Kidney epithelial cell (primary cell): ENCODE measurements at regions not wholly inside any gene's neighbourhood (a gene's known extent, or its start where the extent isn't known, plus 50 kb on each side); places are given as distances from the start of the nearest gene placed in this dataset.

Experiments used
- DNase-seq: peaks from one replicate; pipeline ENCODE4 v3.0.0-alpha.2; 2010; ENCODE audit warnings: low read depth
- H3K27me3 ChIP-seq: 2 replicates; pipeline ENCODE4 v1.6.0; 2011; ENCODE audit warnings: low read length; ENCODE audit not compliant: control insufficient read depth, insufficient read depth
- H3K36me3 ChIP-seq: 2 replicates; pipeline ENCODE4 v1.5.1; 2011; ENCODE audit warnings: low read length; ENCODE audit not compliant: control insufficient read depth, insufficient read depth
- H3K4me3 ChIP-seq: 2 replicates; pipeline ENCODE4 v1.5.1; 2011; ENCODE audit warnings: low read depth, mild to moderate bottlenecking, control low read depth, low read length
- CTCF ChIP-seq: IDR thresholded peaks from 2 replicates; pipeline ENCODE4 v1.5.1; 2011; ENCODE audit warnings: mild to moderate bottlenecking, moderate library complexity, low read length, control low read depth, inconsistent platforms; ENCODE audit not compliant: insufficient read depth, poor library complexity, severe bottlenecking

GRCh38 chr16:86632206-86632605 is 53.9 kb downstream of the FOXL1 start:
- Histone ChIP-seq H3K27me3 (no peaks in the 10 kb centered on the region), H3K4me3 (no peak overlapping the region), H3K36me3 (no peaks in the 10 kb centered on the region)
- DNase-seq = no peak
- no peak for TF ChIP-seq CTCF

GRCh38 chr16:86632944-86633343 is 54.6 kb downstream of the FOXL1 start:
- no peak for TF ChIP-seq CTCF
- no peaks in the 10 kb centered on the region for H3K27me3 ChIP-seq
- no peaks in the 10 kb centered on the region for H3K36me3 ChIP-seq
- no peak for DNase-seq
- H3K4me3 ChIP-seq = no peak overlapping the region

GRCh38 chr16:86634292-86634691 is 55.9 kb downstream of the FOXL1 start:
- no peak for TF ChIP-seq CTCF
- no peaks in the 10 kb centered on the region for H3K36me3 ChIP-seq
- no peak for DNase-seq
- H3K27me3 ChIP-seq = no peaks in the 10 kb centered on the region
- H3K4me3 ChIP-seq = no peak overlapping the region

GRCh38 chr16:86635176-86635876 is 57.0 kb downstream of the FOXL1 start:
- DNase-seq = no peak
- Histone ChIP-seq H3K27me3 (no peaks in the 10 kb centered on the region), H3K36me3 (no peaks in the 10 kb centered on the region), H3K4me3 (no peak overlapping the region)
- no peak for TF ChIP-seq CTCF

GRCh38 chr16:86635926-86636325 is 57.6 kb downstream of the FOXL1 start:
- H3K36me3 ChIP-seq = no peaks in the 10 kb centered on the region
- H3K27me3 ChIP-seq = no peaks in the 10 kb centered on the region
- DNase-seq = no peak
- TF ChIP-seq CTCF = no peak
- H3K4me3 ChIP-seq = no peak overlapping the region

- TF ChIP-seq CTCF = no peak
- Histone ChIP-seq H3K27me3 (no peaks in the 10 kb centered on the region), H3K4me3 (no peak overlapping the region), H3K36me3 (no peaks in the 10 kb centered on the region)
- DNase-seq = no peak
Observed at GRCh38 chr16:86637744-86638143, 59.4 kb downstream of the FOXL1 start.
